HepG2 (cell line): ENCODE measurements at regions not wholly inside any gene's neighbourhood (a gene's known extent, or its start where the extent isn't known, plus 50 kb on each side); places are given as distances from the start of the nearest gene placed in this dataset.

ENCODE experiments used
- ATAC-seq: fragments of 200-7000 bp; cut with Tn5 transposase; 3 replicates; pipeline ENCODE4 v1.9.1; 2020; ENCODE audit warnings: mild to moderate bottlenecking, moderate library complexity
- BruUV-seq: library from RNA; stranded (reverse); fragments of 400-500 nt; replicated peaks from 2 replicates; lab custom pipeline; 2021; lab: Mats Ljungman, UMichigan
- CTCF ChIA-PET: fragments of 300-600 bp; formaldehyde crosslinking; extraction: SDS; loops from one replicate; lab custom pipeline; 2021; ENCODE audit warnings: low total read pairs, inconsistent platforms, low intra/inter-chr PET ratio; lab: Yijun Ruan, JAX
- POLR2A ChIA-PET: fragments of 350-600 bp; sonication (Branson Sonifier 250); formaldehyde crosslinking; loops from one replicate; lab custom pipeline; 2020; ENCODE audit warnings: antibody characterized with exemption, inconsistent platforms; lab: Yijun Ruan, JAX
- DNase-seq: peaks from one replicate; pipeline ENCODE4 v3.0.0-alpha.2; 2015; ENCODE audit warnings: low spot score
- FAIRE-seq: peaks from 3 replicates; lab custom pipeline; 2011; peaks lifted over from hg19 to GRCh38; lab: Jason Lieb, UNC
- H2AFZ ChIP-seq: one replicate; pipeline ENCODE4 v1.6.1; 2011; ENCODE audit warnings: low read length, inconsistent platforms
- H3K27ac ChIP-seq: fragments of 300-600 bp; 3 replicates; pipeline ENCODE4 v1.8.0; 2011; ENCODE audit warnings: mixed run types, mild to moderate bottlenecking, mixed read lengths, low read length, inconsistent platforms; ENCODE audit not compliant: insufficient read depth; ENCODE audit errors: extremely low read length
- H3K27me3 ChIP-seq, 2 experiments: fragments of 200-600 bp in 1 of 2; 2 replicates in 1 of 2; 3 replicates in 1 of 2; pipeline versions ENCODE4 v1.6.0 to v1.8.0; 2011; ENCODE audit warnings: low read length in 2 of 2, mild to moderate bottlenecking in 2 of 2, moderate library complexity in 2 of 2, inconsistent platforms in 1 of 2; ENCODE audit not compliant: insufficient read depth in 2 of 2, control insufficient read depth in 1 of 2
- H3K36me3 ChIP-seq, 2 experiments: fragments of 200-600 bp in 1 of 2; replicated peaks in 1 of 2; 2 replicates in 1 of 2; 3 replicates in 1 of 2; pipeline versions ENCODE4 v1.5.1 to v1.8.0; 2011; ENCODE audit warnings: low read length in 2 of 2, inconsistent platforms in 1 of 2; ENCODE audit not compliant: insufficient read depth in 2 of 2, control insufficient read depth in 1 of 2
- H3K4me1 ChIP-seq: 2 replicates; pipeline ENCODE4 v1.5.1; 2012; ENCODE audit warnings: low read length, inconsistent platforms; ENCODE audit not compliant: insufficient read depth
- H3K4me2 ChIP-seq: 2 replicates; pipeline ENCODE4 v1.6.0; 2011; ENCODE audit warnings: low read depth, low read length, inconsistent platforms
- H3K4me3 ChIP-seq, 3 experiments: fragments of 200-600 bp in 1 of 3; sonication (generic), shearing (Covaris generic) in 1 of 3; replicated peaks in 1 of 3; 2 replicates each; pipeline ENCODE4 v1.5.1; 2011 to 2016; ENCODE audit warnings: low read length in 3 of 3, inconsistent platforms in 2 of 3, low read depth in 2 of 3, mild to moderate bottlenecking in 2 of 3, control low read depth in 1 of 3, mixed read lengths in 1 of 3; ENCODE audit not compliant: insufficient read depth in 1 of 3
- H3K79me2 ChIP-seq: one replicate; pipeline ENCODE4 v1.6.1; 2011; ENCODE audit warnings: low read length, inconsistent platforms; ENCODE audit not compliant: insufficient read depth
- H3K9ac ChIP-seq: 2 replicates; pipeline ENCODE4 v1.6.0; 2011; ENCODE audit warnings: mild to moderate bottlenecking, low read depth, low read length, inconsistent platforms; ENCODE audit not compliant: insufficient read depth
- H3K9me3 ChIP-seq: 2 replicates; pipeline ENCODE4 v1.5.1; 2012; ENCODE audit warnings: mild to moderate bottlenecking, low read length
- H4K20me1 ChIP-seq: 2 replicates; pipeline ENCODE4 v1.6.0; 2011; ENCODE audit warnings: inconsistent platforms, mild to moderate bottlenecking, low read length, moderate library complexity; ENCODE audit not compliant: insufficient read depth
- HNRNPK ChIP-seq: fragments of 200-400 bp; formaldehyde crosslinking; IDR thresholded peaks from 2 replicates; pipeline ENCODE4 v1.6.1; 2018; ENCODE audit warnings: low read length, low read depth, moderate library complexity, mild to moderate bottlenecking; ENCODE audit not compliant: poor library complexity, severe bottlenecking
- JDP2 ChIP-seq: sonication (generic); formaldehyde crosslinking; IDR thresholded peaks from 2 replicates; pipeline ENCODE4 v1.8.1; 2022; ENCODE audit warnings: missing genetic modification reagents, borderline replicate concordance
- RBAK ChIP-seq: sonication (generic); formaldehyde crosslinking; IDR thresholded peaks from 2 replicates; pipeline ENCODE4 v1.5.1; 2020; ENCODE audit warnings: mild to moderate bottlenecking, missing genetic modification reagents
- TEAD3 ChIP-seq: optimal IDR thresholded peaks from 2 replicates; pipeline ENCODE3; 2016; ENCODE audit warnings: borderline replicate concordance
- YY1 ChIP-seq: IDR thresholded peaks from 2 replicates; pipeline ENCODE4 v1.6.1; 2011; ENCODE audit warnings: low read length, low read depth, moderate library complexity, mild to moderate bottlenecking; ENCODE audit not compliant: insufficient read depth, insufficient replicate concordance
- ZNF292 ChIP-seq: sonication (generic); formaldehyde crosslinking; IDR thresholded peaks from 2 replicates; pipeline ENCODE4 v1.8.1; 2022; ENCODE audit warnings: mild to moderate bottlenecking, low read depth, missing genetic modification reagents, borderline replicate concordance
- ZNF33A ChIP-seq: sonication (generic); formaldehyde crosslinking; IDR thresholded peaks from 2 replicates; pipeline ENCODE4 v1.5.1; 2020; ENCODE audit warnings: missing genetic modification reagents, mild to moderate bottlenecking, moderate library complexity, borderline replicate concordance
- ZNF589 ChIP-seq: sonication (generic); formaldehyde crosslinking; conservative IDR thresholded peaks from 2 replicates; pipeline ENCODE4 v1.8.0; 2022; ENCODE audit warnings: mild to moderate bottlenecking, moderate library complexity, missing genetic modification reagents
- WGBS: methylation state at CpG from one replicate; pipeline ENCODE4 v1.1.6; 2017; ENCODE audit warnings: low lambda C conversion rate; 5-methylcytosine and 5-hydroxymethylcytosine counted together
- in situ Hi-C: cut with HindIII; loops from 2 replicates; pipeline ENCODE4 v1.10.0; 2017; ENCODE audit warnings: low pct_unique_long_range_greater_than_20kb; ENCODE audit not compliant: extremely low pct_ligation_motif_present
- intact Hi-C: fragments of 100-400 bp; cut with micrococcal nuclease; formaldehyde crosslinking; loops from one replicate; pipeline ENCODE4 v1.10.0; 2022; ENCODE audit not compliant: unreplicated experiment
- TF ChIP-seq, protein P1 (sequence below): sonication (generic); formaldehyde crosslinking; IDR thresholded peaks from 2 replicates; pipeline ENCODE4 v1.4.0; 2020; ENCODE audit warnings: missing genetic modification reagents

- H3K9me3 ChIP-seq, result peaks cover 11% of the 10 kb centered on the region; the same call in 1 of the 2 replicates
- CTCF ChIA-PET, result no interaction called here
- no peak overlapping the region for H3K27ac ChIP-seq
- H3K9ac ChIP-seq, result no peak overlapping the region
- WGBS, result 96% methylated on average over 4 of the region's 4 CpGs
- no peak overlapping the region for H3K4me2 ChIP-seq
- H4K20me1 ChIP-seq, result no peaks in the 10 kb centered on the region
- no TSS peak for BruUV-seq
- in situ Hi-C loops (no loop called here), intact Hi-C loops (no loop called here)
- H3K79me2 ChIP-seq, result no peaks in the 10 kb centered on the region
- no peak overlapping the region for H3K4me3 ChIP-seq
- FAIRE-seq (no peak), DNase-seq (no peak), ATAC-seq (no peak)
- H3K4me1 ChIP-seq, result peaks cover 57% of the 10 kb centered on the region
- no peaks in the 10 kb centered on the region for H3K27me3 ChIP-seq
- H2AFZ ChIP-seq, result no peak overlapping the region
- H3K36me3 ChIP-seq, result no peaks in the 10 kb centered on the region; a peak in 1 of 5 replicates
- POLR2A ChIA-PET, result interaction anchor here (0.7 to 4.7 kb wide), 5 partner anchors 13 to 460 kb away, joined by 3 to 27 read pairs (median 3); partner anchors contain the start of gene HNMT
- TF ChIP-seq HNRNPK (no peak), ZNF33A (CRISPR knock-in tag) (no peak), TEAD3 (CRISPR knock-in tag) (peak; percentile 13), ZNF589 (CRISPR knock-in tag) (no peak), RBAK (CRISPR knock-in tag) (no peak), ZNF292 (CRISPR knock-in tag) (no peak), JDP2 (no peak), YY1 (no peak)
- TF ChIP-seq, protein P1, sequence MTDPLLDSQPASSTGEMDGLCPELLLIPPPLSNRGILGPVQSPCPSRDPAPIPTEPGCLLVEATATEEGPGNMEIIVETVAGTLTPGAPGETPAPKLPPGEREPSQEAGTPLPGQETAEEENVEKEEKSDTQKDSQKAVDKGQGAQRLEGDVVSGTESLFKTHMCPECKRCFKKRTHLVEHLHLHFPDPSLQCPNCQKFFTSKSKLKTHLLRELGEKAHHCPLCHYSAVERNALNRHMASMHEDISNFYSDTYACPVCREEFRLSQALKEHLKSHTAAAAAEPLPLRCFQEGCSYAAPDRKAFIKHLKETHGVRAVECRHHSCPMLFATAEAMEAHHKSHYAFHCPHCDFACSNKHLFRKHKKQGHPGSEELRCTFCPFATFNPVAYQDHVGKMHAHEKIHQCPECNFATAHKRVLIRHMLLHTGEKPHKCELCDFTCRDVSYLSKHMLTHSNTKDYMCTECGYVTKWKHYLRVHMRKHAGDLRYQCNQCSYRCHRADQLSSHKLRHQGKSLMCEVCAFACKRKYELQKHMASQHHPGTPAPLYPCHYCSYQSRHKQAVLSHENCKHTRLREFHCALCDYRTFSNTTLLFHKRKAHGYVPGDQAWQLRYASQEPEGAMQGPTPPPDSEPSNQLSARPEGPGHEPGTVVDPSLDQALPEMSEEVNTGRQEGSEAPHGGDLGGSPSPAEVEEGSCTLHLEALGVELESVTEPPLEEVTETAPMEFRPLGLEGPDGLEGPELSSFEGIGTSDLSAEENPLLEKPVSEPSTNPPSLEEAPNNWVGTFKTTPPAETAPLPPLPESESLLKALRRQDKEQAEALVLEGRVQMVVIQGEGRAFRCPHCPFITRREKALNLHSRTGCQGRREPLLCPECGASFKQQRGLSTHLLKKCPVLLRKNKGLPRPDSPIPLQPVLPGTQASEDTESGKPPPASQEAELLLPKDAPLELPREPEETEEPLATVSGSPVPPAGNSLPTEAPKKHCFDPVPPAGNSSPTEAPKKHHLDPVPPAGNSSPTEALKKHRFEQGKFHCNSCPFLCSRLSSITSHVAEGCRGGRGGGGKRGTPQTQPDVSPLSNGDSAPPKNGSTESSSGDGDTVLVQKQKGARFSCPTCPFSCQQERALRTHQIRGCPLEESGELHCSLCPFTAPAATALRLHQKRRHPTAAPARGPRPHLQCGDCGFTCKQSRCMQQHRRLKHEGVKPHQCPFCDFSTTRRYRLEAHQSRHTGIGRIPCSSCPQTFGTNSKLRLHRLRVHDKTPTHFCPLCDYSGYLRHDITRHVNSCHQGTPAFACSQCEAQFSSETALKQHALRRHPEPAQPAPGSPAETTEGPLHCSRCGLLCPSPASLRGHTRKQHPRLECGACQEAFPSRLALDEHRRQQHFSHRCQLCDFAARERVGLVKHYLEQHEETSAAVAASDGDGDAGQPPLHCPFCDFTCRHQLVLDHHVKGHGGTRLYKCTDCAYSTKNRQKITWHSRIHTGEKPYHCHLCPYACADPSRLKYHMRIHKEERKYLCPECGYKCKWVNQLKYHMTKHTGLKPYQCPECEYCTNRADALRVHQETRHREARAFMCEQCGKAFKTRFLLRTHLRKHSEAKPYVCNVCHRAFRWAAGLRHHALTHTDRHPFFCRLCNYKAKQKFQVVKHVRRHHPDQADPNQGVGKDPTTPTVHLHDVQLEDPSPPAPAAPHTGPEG, result no peak
Observed at GRCh38 chr2:138424436-138425140, 77.0 kb upstream of the SPOPL start.
